ENCODE measurements at regions not wholly inside any gene's neighbourhood (a gene's known extent, or its start where the extent isn't known, plus 50 kb on each side); places are given as distances from the start of the nearest gene placed in this dataset.

- Histone ChIP-seq H3K27me3 (no peaks in the 10 kb centered on the region), H3K9me3 (ENCODE audit: low read depth) (no peaks in the 10 kb centered on the region), H3K36me3 (no peaks in the 10 kb centered on the region), H3K27ac (no peak overlapping the region), H3K4me3 (no peak overlapping the region), H3K4me1 (ENCODE audit: low read depth) (no peaks in the 10 kb centered on the region)
- no peak for TF ChIP-seq CTCF (IDR thresholded peaks at IDR 0.05; ENCODE audit: low read depth, low read length)
- no peak for DNase-seq (ENCODE audit: low read depth in 1 of 2, low spot score in 1 of 2)
Measured at GRCh38 chr6:126628125-126628524, 288.2 kb downstream of the CENPW start.

GRCh38 chr6:126631363-126631762 lies 291.4 kb downstream of the CENPW start:
- no peaks in the 10 kb centered on the region for H3K4me1 ChIP-seq (ENCODE audit: low read depth)
- no peaks in the 10 kb centered on the region for H3K27me3 ChIP-seq
- H3K4me3 ChIP-seq = no peak overlapping the region
- DNase-seq (ENCODE audit: low read depth in 1 of 2, low spot score in 1 of 2) = peak in 1 of 2 donors; percentile 2
- H3K27ac ChIP-seq = no peak overlapping the region
- no peaks in the 10 kb centered on the region for H3K36me3 ChIP-seq
- no peaks in the 10 kb centered on the region for H3K9me3 ChIP-seq (ENCODE audit: low read depth)
- no peak for TF ChIP-seq CTCF (IDR thresholded peaks at IDR 0.05; ENCODE audit: low read depth, low read length)

GRCh38 chr6:126632271-126632670 lies 292.4 kb downstream of the CENPW start:
- no peak overlapping the region for H3K4me3 ChIP-seq
- H3K9me3 ChIP-seq (ENCODE audit: low read depth) = no peaks in the 10 kb centered on the region
- H3K4me1 ChIP-seq (ENCODE audit: low read depth) = no peaks in the 10 kb centered on the region
- TF ChIP-seq CTCF (IDR thresholded peaks at IDR 0.05; ENCODE audit: low read depth, low read length) = no peak
- no peaks in the 10 kb centered on the region for H3K36me3 ChIP-seq
- H3K27ac ChIP-seq = no peak overlapping the region
- H3K27me3 ChIP-seq = no peaks in the 10 kb centered on the region
- DNase-seq (ENCODE audit: low read depth in 1 of 2, low spot score in 1 of 2) = no peak

- Histone ChIP-seq H3K9me3 (ENCODE audit: low read depth) (no peaks in the 10 kb centered on the region), H3K36me3 (no peaks in the 10 kb centered on the region), H3K4me1 (ENCODE audit: low read depth) (no peaks in the 10 kb centered on the region), H3K4me3 (no peak overlapping the region), H3K27me3 (no peaks in the 10 kb centered on the region), H3K27ac (no peak overlapping the region)
- no peak for TF ChIP-seq CTCF (IDR thresholded peaks at IDR 0.05; ENCODE audit: low read depth, low read length)
- DNase-seq (ENCODE audit: low read depth in 1 of 2, low spot score in 1 of 2) = no peak
Measured at GRCh38 chr6:126633373-126633772, 293.5 kb downstream of the CENPW start.

GRCh38 chr6:126640356-126640755 lies 300.4 kb downstream of the CENPW start:
- Histone ChIP-seq H3K9me3 (ENCODE audit: low read depth) (no peaks in the 10 kb centered on the region), H3K27ac (no peak overlapping the region), H3K4me1 (ENCODE audit: low read depth) (no peaks in the 10 kb centered on the region), H3K27me3 (no peaks in the 10 kb centered on the region), H3K36me3 (no peaks in the 10 kb centered on the region), H3K4me3 (no peak overlapping the region)
- DNase-seq (ENCODE audit: low read depth in 1 of 2, low spot score in 1 of 2) = no peak
- no peak for TF ChIP-seq CTCF (IDR thresholded peaks at IDR 0.05; ENCODE audit: low read depth, low read length)

GRCh38 chr6:126640921-126641320 lies 301.0 kb downstream of the CENPW start:
- TF ChIP-seq CTCF (IDR thresholded peaks at IDR 0.05; ENCODE audit: low read depth, low read length) = no peak
- DNase-seq (ENCODE audit: low read depth in 1 of 2, low spot score in 1 of 2) = no peak
- H3K9me3 ChIP-seq (ENCODE audit: low read depth) = no peaks in the 10 kb centered on the region
- H3K27ac ChIP-seq = no peak overlapping the region
- no peak overlapping the region for H3K4me3 ChIP-seq
- H3K27me3 ChIP-seq = no peaks in the 10 kb centered on the region
- H3K36me3 ChIP-seq = no peaks in the 10 kb centered on the region
- no peaks in the 10 kb centered on the region for H3K4me1 ChIP-seq (ENCODE audit: low read depth)

Data from cardiac muscle cell (in vitro differentiated cells and primary cell).